ENCODE measurements at regions not wholly inside any gene's neighbourhood (a gene's known extent, or its start where the extent isn't known, plus 50 kb on each side); places are given as distances from the start of the nearest gene placed in this dataset.
"Not testable (repeated sequence)": the region's sequence is repeated elsewhere in the genome, so short reads cannot be mapped to it uniquely, and the experiment has no call there.

DNA sequence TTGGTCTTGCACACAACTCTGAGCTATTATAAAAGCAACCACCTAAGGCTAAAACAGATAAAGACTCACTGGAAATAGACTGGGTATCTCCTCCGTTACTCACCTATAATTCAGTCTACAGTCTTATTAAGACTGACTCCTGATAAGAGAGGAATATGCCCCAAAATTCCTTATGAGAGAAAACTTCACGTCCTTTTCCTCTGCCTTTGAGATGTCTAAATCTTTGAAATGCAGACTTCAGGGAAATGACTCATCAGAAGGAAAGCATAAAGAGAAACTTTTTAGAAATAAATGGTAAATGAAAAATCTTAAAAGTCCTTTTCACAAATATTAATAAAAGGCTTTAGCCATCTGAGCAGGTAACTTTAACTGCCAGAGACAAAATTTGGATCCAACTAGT is 187.5 kb upstream of the RTL1 start:
- TF ChIP-seq, protein P1, sequence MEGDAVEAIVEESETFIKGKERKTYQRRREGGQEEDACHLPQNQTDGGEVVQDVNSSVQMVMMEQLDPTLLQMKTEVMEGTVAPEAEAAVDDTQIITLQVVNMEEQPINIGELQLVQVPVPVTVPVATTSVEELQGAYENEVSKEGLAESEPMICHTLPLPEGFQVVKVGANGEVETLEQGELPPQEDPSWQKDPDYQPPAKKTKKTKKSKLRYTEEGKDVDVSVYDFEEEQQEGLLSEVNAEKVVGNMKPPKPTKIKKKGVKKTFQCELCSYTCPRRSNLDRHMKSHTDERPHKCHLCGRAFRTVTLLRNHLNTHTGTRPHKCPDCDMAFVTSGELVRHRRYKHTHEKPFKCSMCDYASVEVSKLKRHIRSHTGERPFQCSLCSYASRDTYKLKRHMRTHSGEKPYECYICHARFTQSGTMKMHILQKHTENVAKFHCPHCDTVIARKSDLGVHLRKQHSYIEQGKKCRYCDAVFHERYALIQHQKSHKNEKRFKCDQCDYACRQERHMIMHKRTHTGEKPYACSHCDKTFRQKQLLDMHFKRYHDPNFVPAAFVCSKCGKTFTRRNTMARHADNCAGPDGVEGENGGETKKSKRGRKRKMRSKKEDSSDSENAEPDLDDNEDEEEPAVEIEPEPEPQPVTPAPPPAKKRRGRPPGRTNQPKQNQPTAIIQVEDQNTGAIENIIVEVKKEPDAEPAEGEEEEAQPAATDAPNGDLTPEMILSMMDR (conservative IDR thresholded peaks at IDR 0.05; ENCODE audit: low read depth) = no peak
- DNase-seq (ENCODE audit: low spot score) = no peak
- ChIA-PET CTCF (no interaction called here), POLR2A (ENCODE audit: low non-redundant PET) (no interaction called here)
- no peak overlapping the region for H3K27ac ChIP-seq

DNA sequence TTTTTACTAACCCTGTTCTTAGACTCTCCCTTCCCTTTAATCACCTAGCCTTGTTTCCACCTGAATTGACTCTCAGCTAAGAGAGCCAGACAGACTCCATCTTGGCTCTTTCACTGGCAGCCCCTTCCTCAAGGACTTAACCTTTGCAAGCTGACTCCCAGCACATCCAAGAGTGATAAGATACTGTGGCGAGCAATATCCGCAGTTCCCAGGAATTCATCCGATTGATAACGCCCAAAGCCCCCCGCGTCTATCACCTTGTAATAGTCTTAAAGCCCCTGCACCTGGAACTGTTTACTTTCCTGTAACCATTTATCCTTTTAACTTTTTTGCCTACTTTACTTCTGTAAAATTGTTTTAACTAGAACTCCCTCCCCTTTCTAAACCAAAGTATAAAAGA is 191.4 kb upstream of the RTL1 start:
- H3K27ac ChIP-seq; CTCF ChIA-PET; DNase-seq (ENCODE audit: low spot score); POLR2A ChIA-PET (ENCODE audit: low non-redundant PET): not testable (repeated sequence)

DNA sequence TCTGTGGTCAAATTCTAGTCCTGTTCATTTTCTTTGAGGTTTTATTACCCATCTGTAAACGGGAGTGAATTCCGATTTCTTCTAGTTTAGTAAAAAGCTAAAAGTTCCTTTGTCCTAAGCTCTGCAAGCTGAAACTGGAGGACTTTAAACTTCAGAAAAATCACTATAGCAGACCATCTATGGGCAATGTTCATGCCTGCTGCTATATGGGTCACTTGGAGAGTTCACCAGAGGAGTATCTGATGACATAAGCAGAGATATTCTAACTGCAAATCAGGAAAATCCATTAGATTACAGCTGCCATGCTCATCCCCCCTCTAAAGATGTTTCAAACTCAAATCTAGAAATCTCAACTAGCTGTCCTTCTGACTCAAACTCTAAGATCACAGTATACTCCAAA is 193.0 kb upstream of the RTL1 start:
- ChIA-PET CTCF (interaction anchor here (0.5 kb wide), 1 partner anchor 105 kb away, joined by 4 read pairs; no protein-coding TSS in a partner anchor), POLR2A (ENCODE audit: low non-redundant PET) (no interaction called here)
- H3K27ac ChIP-seq = no peak overlapping the region
- no peak for DNase-seq (ENCODE audit: low spot score)
- TF ChIP-seq, protein P1 (conservative IDR thresholded peaks at IDR 0.05; ENCODE audit: low read depth) = no peak

DNA sequence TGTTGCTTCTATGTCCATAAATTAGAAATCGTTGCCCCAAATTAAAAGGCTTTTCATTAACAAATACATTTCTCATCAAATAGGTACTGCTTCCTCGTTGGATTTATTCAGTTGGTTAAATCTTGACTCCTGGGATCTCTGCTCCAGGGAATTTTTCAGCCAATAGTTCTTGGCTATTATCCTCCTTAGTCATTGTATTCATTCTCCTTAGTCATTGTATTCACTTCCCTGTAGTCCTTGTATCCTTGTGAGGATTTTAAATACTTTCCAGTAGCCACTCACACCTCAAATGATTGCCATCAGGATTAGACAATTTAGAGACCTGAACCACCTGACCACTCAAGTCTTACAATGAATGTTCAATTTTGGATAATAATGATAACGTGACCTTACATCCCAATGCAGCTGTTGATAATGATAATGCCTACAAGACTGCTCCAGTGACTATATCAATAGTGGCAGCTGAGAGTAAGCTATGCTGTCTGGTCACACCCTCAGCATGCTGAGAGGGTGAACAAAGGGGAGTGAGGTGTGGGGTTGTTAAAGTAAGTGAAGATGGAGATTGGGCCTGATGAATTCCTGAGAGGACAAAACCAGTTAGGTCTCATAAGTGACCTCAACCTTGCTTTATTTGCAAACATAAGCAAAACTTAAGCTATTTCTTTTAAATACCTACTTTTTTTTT is 193.7 kb upstream of the RTL1 start:
- H3K27ac ChIP-seq = no peak overlapping the region
- CTCF ChIA-PET = no interaction called here
- POLR2A ChIA-PET (ENCODE audit: low non-redundant PET) = no interaction called here
- DNase-seq (ENCODE audit: low spot score) = no peak
- TF ChIP-seq, protein P1 (conservative IDR thresholded peaks at IDR 0.05; ENCODE audit: low read depth) = no peak

DNA sequence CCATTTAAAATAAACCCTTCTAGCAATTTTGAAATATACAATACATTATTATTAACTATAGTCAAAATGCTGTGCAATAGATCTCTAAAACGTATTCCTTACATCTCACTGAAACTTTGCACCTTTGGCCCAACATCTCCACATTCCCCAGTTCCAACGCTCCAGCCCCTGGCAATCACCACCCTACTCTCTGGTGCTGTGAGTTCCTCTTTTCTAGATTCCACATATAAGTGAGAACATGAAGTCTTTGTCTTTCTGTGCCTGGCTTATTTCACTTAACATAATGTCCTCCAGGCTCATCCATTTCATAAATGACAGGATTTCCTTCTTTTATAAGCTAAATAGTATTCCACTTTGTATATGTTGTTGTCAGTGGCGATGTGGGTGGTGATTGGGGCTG is 194.7 kb upstream of the RTL1 start:
- TF ChIP-seq, protein P1 (conservative IDR thresholded peaks at IDR 0.05; ENCODE audit: low read depth) = no peak
- no peak overlapping the region for H3K27ac ChIP-seq
- CTCF ChIA-PET = no interaction called here
- DNase-seq (ENCODE audit: low spot score) = no peak
- POLR2A ChIA-PET (ENCODE audit: low non-redundant PET) = no interaction called here

DNA sequence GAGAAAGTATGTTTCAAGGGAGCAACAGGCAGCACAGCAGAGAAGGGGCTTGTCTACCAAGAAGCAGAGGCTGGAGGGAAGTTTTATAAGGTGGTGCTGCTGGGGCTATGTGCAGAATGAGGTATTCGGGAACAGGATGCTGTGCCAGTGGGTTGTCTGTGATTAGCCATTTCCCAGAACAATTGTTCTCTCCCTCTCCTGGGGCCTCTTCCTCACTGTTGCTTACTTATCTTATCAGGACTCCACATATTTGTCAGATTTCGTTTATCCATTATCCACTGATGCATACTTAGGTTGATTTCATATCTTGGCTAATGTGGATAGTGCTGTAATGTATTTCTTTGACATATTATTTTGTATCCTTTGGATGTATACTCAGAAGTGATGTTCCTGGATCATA is 195.1 kb upstream of the RTL1 start:
- CTCF ChIA-PET = no interaction called here

DNA sequence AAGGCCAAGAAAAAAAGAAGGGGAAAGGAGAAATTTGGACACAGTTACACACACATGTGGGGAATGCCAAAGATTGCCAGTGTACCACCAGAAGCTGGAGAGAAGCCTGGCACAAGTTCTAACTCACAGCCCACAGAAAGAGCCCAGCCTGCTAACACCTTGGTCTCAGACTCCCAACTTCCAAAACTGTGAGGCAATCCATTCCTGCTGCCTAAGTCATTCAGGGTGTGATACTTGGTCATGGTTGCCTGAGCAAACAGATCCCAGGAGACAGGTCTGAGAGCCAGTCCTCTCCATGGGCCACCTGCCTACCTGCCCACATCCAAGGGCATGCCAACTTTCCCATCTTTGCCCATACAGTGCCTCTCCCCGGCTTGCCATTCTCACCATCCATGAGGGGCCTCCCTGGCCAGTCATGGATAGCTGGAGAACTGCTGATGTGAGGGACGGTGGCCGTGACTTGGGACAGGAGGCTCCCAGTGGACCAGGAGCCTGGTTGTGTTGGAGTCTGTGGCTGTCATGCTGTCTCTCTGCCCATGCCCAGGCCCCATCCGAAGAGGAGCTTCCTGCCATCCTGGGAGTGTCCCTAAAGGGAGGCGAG is 198.0 kb upstream of the RTL1 start:
- peak; percentile 34 for DNase-seq (ENCODE audit: low spot score)
- ChIA-PET CTCF (interaction anchor here (0.7 to 0.8 kb wide), 2 partner anchors 251 kb away, joined by 3 to 4 read pairs; no protein-coding TSS in a partner anchor), POLR2A (ENCODE audit: low non-redundant PET) (no interaction called here)
- no peak overlapping the region for H3K27ac ChIP-seq
- TF ChIP-seq, protein P1 (conservative IDR thresholded peaks at IDR 0.05; ENCODE audit: low read depth) = no peak

More for the DNA sequence above, 195.1 kb upstream of the RTL1 start:
- TF ChIP-seq, protein P1 (conservative IDR thresholded peaks at IDR 0.05; ENCODE audit: low read depth) = no peak
- no peak overlapping the region for H3K27ac ChIP-seq
- POLR2A ChIA-PET (ENCODE audit: low non-redundant PET) = no interaction called here
- DNase-seq (ENCODE audit: low spot score) = no peak

Measured in RWPE1 (cell line).